Transverse colon (tissue), 4 donors: ENCODE measurements at regions not wholly inside any gene's neighbourhood (a gene's known extent, or its start where the extent isn't known, plus 50 kb on each side); places are given as distances from the start of the nearest gene placed in this dataset.

Experiments used
- CTCF ChIP-seq, 5 experiments: fragments of 200-600 bp in 3 of 5; fragments of 450-650 bp in 2 of 5; sonication (generic) in 3 of 5; IDR thresholded peaks; 1 replicate in 2 of 5; 2 replicates in 3 of 5; pipeline ENCODE4 v1.5.1; 2016 to 2017; ENCODE audit warnings: antibody characterized with exemption in 5 of 5, inconsistent platforms in 3 of 5, mild to moderate bottlenecking in 2 of 5, moderate library complexity in 1 of 5
- EP300 ChIP-seq: sonication (generic); formaldehyde crosslinking; IDR thresholded peaks from one replicate; pipeline ENCODE4 v1.6.1; 2017; ENCODE audit warnings: antibody characterized with exemption, low read depth
- POLR2A ChIP-seq: fragments of 450-650 bp; IDR thresholded peaks from one replicate; pipeline ENCODE4 v1.6.1; 2016; ENCODE audit warnings: antibody characterized with exemption, mild to moderate bottlenecking, moderate library complexity
- POLR2AphosphoS5 ChIP-seq, 3 donors: sonication (generic); formaldehyde crosslinking; IDR thresholded peaks; one replicate each; pipeline ENCODE4 v1.6.1; 2016; ENCODE audit warnings: antibody characterized with exemption in 3 of 3

GRCh38 chr20:48291896-48292295 is 506.6 kb upstream of the SULF2 start:
- no peak for TF ChIP-seq POLR2A
- no peak for TF ChIP-seq CTCF (IDR thresholded peaks at IDR 0.05)
- TF ChIP-seq EP300, result no peak
- TF ChIP-seq POLR2AphosphoS5 (IDR thresholded peaks at IDR 0.05), result no peak
